H4 (cell line): ENCODE measurements at regions not wholly inside any gene's neighbourhood (a gene's known extent, or its start where the extent isn't known, plus 50 kb on each side); places are given as distances from the start of the nearest gene placed in this dataset.
"Not testable (repeated sequence)": the region's sequence is repeated elsewhere in the genome, so short reads cannot be mapped to it uniquely, and the experiment has no call there.

Experiments
- DNase-seq: peaks from one replicate; pipeline ENCODE4 v3.0.0-alpha.2; 2015; ENCODE audit warnings: low spot score

- DNase-seq: peak; percentile 68
Measured at GRCh38 chr2:77578354-77578753, 56.2 kb upstream of the LRRTM4 start.

- no peak for DNase-seq
Measured at GRCh38 chr2:77579076-77579769, 57.0 kb upstream of the LRRTM4 start.

- DNase-seq: no peak
Measured at GRCh38 chr2:77588438-77588837, 66.3 kb upstream of the LRRTM4 start.

GRCh38 chr2:77590298-77590917, 68.2 kb upstream of the LRRTM4 start:
- DNase-seq: no peak

- DNase-seq: not testable (repeated sequence)
Measured at GRCh38 chr2:77592955-77593354, 70.8 kb upstream of the LRRTM4 start.

- no peak for DNase-seq
Measured at GRCh38 chr2:77602771-77603170, 80.6 kb upstream of the LRRTM4 start.

- DNase-seq: no peak
Measured at GRCh38 chr2:77604953-77605929, 83.1 kb upstream of the LRRTM4 start.

GRCh38 chr2:77608510-77608909, 86.3 kb upstream of the LRRTM4 start:
- no peak for DNase-seq

- DNase-seq: no peak
Measured at GRCh38 chr2:77629539-77629938, 107.4 kb upstream of the LRRTM4 start.

- DNase-seq: no peak
Measured at GRCh38 chr2:77631007-77631406, 108.8 kb upstream of the LRRTM4 start.

- DNase-seq: no peak
Measured at GRCh38 chr2:77633601-77634000, 111.4 kb upstream of the LRRTM4 start.

GRCh38 chr2:77640924-77641323, 118.7 kb upstream of the LRRTM4 start:
- DNase-seq: no peak

GRCh38 chr2:77642339-77642738, 120.2 kb upstream of the LRRTM4 start:
- no peak for DNase-seq

- DNase-seq: no peak
Measured at GRCh38 chr2:77649856-77650255, 127.7 kb upstream of the LRRTM4 start.

GRCh38 chr2:77652499-77652898, 130.3 kb upstream of the LRRTM4 start:
- no peak for DNase-seq

GRCh38 chr2:77664491-77664890, 142.3 kb upstream of the LRRTM4 start:
- DNase-seq: no peak

- peak; percentile 62 for DNase-seq
Measured at GRCh38 chr2:77666251-77666980, 144.2 kb upstream of the LRRTM4 start.

GRCh38 chr2:77684543-77685319, 162.6 kb upstream of the LRRTM4 start:
- not testable (repeated sequence) for DNase-seq

GRCh38 chr2:77712601-77713000, 190.4 kb upstream of the LRRTM4 start:
- DNase-seq: no peak

- DNase-seq: no peak
Measured at GRCh38 chr2:77713412-77713811, 191.2 kb upstream of the LRRTM4 start.

- no peak for DNase-seq
Measured at GRCh38 chr2:77720115-77720514, 197.9 kb upstream of the LRRTM4 start.
